ENCODE measurements at regions not wholly inside any gene's neighbourhood (a gene's known extent, or its start where the extent isn't known, plus 50 kb on each side); places are given as distances from the start of the nearest gene placed in this dataset.

GRCh38 chr15:95108673-95109072 lies 877.3 kb downstream of the MCTP2 start:
- TF ChIP-seq, protein P1, sequence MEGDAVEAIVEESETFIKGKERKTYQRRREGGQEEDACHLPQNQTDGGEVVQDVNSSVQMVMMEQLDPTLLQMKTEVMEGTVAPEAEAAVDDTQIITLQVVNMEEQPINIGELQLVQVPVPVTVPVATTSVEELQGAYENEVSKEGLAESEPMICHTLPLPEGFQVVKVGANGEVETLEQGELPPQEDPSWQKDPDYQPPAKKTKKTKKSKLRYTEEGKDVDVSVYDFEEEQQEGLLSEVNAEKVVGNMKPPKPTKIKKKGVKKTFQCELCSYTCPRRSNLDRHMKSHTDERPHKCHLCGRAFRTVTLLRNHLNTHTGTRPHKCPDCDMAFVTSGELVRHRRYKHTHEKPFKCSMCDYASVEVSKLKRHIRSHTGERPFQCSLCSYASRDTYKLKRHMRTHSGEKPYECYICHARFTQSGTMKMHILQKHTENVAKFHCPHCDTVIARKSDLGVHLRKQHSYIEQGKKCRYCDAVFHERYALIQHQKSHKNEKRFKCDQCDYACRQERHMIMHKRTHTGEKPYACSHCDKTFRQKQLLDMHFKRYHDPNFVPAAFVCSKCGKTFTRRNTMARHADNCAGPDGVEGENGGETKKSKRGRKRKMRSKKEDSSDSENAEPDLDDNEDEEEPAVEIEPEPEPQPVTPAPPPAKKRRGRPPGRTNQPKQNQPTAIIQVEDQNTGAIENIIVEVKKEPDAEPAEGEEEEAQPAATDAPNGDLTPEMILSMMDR (IDR thresholded peaks at IDR 0.05; ENCODE audit: borderline replicate concordance, extremely low read depth, low read length, poor library complexity, severe bottlenecking) = no peak
- no peak for TF ChIP-seq EZH2 (IDR thresholded peaks at IDR 0.05; ENCODE audit: borderline replicate concordance, low read depth, low read length, severe bottlenecking)
